OCI-LY1 (cell line): ENCODE measurements at regions not wholly inside any gene's neighbourhood (a gene's known extent, or its start where the extent isn't known, plus 50 kb on each side); places are given as distances from the start of the nearest gene placed in this dataset.

Source experiments
- EZH2 ChIP-seq: fragments of 200-600 bp; sonication (generic), shearing (Covaris generic); IDR thresholded peaks from 2 replicates; pipeline ENCODE4 v1.8.0; 2017; ENCODE audit warnings: borderline replicate concordance, mixed run types, mild to moderate bottlenecking, antibody characterized with exemption, low read length, moderate library complexity, mixed read lengths
- TF ChIP-seq, protein P1 (sequence below): fragments of 200-600 bp; sonication (generic), shearing (Covaris generic); IDR thresholded peaks from 2 replicates; pipeline ENCODE4 v1.5.1; 2017; ENCODE audit warnings: mild to moderate bottlenecking, antibody characterized with exemption, low read length, moderate library complexity, mixed read lengths

- TF ChIP-seq, protein P1, sequence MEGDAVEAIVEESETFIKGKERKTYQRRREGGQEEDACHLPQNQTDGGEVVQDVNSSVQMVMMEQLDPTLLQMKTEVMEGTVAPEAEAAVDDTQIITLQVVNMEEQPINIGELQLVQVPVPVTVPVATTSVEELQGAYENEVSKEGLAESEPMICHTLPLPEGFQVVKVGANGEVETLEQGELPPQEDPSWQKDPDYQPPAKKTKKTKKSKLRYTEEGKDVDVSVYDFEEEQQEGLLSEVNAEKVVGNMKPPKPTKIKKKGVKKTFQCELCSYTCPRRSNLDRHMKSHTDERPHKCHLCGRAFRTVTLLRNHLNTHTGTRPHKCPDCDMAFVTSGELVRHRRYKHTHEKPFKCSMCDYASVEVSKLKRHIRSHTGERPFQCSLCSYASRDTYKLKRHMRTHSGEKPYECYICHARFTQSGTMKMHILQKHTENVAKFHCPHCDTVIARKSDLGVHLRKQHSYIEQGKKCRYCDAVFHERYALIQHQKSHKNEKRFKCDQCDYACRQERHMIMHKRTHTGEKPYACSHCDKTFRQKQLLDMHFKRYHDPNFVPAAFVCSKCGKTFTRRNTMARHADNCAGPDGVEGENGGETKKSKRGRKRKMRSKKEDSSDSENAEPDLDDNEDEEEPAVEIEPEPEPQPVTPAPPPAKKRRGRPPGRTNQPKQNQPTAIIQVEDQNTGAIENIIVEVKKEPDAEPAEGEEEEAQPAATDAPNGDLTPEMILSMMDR, result no peak
- TF ChIP-seq EZH2, result no peak
Measured at GRCh38 chr21:24011087-24011486, 1596.2 kb downstream of the MRPL39 start.
